D721Med (cell line): ENCODE measurements at regions not wholly inside any gene's neighbourhood (a gene's known extent, or its start where the extent isn't known, plus 50 kb on each side); places are given as distances from the start of the nearest gene placed in this dataset.

Experiments used
- DNase-seq: peaks from one replicate; pipeline ENCODE4 v3.0.0; 2011; ENCODE audit warnings: low spot score; ENCODE audit not compliant: insufficient read length
- FAIRE-seq: peaks from 2 replicates; lab custom pipeline; 2011; peaks lifted over from hg19 to GRCh38; lab: Jason Lieb, UNC
- TF ChIP-seq, protein P1 (sequence below): IDR thresholded peaks from 2 replicates; pipeline ENCODE4 v1.5.1; 2012; ENCODE audit warnings: mild to moderate bottlenecking, control low read depth; ENCODE audit not compliant: insufficient read depth; ENCODE audit errors: missing control alignments

DNA sequence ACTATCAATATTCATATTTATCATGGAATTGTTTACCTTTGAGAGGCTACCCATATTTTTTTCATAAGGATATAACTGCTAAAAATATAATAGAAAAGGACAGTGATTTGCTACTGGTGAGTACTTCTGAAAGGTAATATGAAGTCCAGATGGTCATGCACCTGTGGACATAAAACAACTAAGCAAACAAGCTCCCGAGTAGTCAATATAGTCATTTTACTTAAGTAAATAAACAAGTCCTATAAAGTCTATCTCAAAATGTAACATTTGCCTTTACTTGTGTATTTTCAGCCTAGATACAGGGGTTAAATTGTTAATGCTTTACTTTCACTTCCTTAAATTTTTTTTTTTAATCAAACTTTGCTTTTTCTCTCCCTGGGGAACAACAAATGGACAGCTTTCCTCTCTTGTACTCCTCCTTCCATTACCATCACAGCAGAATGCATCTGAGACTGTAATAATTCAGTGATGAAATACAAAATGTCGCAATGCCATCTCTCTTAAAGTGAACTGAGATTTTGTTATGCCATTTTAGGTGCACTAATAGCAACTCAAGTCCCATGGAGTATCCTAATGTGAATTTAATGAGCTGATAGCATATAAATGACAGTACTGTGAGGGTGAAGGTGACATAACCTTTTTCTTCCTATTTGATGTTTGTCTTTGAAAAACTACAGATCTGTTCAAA is 1325.4 kb upstream of the ZEB2 start:
- no peak for DNase-seq
- TF ChIP-seq, protein P1, sequence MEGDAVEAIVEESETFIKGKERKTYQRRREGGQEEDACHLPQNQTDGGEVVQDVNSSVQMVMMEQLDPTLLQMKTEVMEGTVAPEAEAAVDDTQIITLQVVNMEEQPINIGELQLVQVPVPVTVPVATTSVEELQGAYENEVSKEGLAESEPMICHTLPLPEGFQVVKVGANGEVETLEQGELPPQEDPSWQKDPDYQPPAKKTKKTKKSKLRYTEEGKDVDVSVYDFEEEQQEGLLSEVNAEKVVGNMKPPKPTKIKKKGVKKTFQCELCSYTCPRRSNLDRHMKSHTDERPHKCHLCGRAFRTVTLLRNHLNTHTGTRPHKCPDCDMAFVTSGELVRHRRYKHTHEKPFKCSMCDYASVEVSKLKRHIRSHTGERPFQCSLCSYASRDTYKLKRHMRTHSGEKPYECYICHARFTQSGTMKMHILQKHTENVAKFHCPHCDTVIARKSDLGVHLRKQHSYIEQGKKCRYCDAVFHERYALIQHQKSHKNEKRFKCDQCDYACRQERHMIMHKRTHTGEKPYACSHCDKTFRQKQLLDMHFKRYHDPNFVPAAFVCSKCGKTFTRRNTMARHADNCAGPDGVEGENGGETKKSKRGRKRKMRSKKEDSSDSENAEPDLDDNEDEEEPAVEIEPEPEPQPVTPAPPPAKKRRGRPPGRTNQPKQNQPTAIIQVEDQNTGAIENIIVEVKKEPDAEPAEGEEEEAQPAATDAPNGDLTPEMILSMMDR = no peak

GRCh38 chr2:145841973-145842372 is 1322.1 kb upstream of the ZEB2 start:
- FAIRE-seq = no peak
- TF ChIP-seq, protein P1 = no peak
- no peak for DNase-seq

More for the DNA sequence above, 1325.4 kb upstream of the ZEB2 start:
- FAIRE-seq = no peak

DNA sequence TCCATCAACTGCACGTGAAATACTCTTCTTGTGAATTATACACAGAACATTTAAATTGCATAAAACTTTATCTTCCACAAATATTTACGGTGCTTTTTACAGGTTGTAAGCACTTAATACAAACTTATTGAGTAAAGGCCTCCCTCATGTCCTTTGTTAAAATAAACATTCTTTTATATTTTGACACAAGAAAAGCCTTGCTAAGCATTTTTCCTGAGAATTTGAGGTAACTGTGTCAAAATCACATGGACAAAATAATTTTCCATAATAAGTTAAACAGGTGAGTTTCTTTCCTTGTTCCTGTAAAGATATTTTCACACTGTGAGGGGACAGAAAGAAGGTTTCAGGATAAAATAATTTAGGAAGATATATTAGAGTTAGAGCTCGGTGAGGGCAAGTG is 1317.1 kb upstream of the ZEB2 start:
- no peak for FAIRE-seq
- DNase-seq = no peak
- TF ChIP-seq, protein P1 = no peak

GRCh38 chr2:145835665-145836064 is 1315.7 kb upstream of the ZEB2 start:
- DNase-seq = no peak
- no peak for FAIRE-seq
- TF ChIP-seq, protein P1 = no peak

DNA sequence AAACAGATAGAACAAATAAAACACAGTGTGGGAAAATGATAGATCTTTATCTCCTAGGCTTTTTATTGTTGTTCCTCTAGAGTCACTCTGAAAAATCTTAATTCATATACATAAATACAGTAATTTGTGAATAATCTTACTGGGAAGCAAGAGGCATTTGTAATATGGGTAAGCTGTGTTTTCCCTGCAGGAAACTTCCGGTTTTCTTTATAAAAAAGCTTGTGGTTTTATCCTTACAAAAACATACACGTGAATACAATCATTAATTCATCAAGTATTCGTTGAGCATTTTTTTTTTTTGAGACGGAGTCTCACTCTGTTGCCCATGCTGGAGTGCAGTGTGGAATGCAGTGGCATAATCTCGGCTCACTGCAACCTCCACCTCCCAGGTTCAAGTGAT is 1312.8 kb upstream of the ZEB2 start:
- no peak for DNase-seq
- no peak for FAIRE-seq
- TF ChIP-seq, protein P1 = no peak

DNA sequence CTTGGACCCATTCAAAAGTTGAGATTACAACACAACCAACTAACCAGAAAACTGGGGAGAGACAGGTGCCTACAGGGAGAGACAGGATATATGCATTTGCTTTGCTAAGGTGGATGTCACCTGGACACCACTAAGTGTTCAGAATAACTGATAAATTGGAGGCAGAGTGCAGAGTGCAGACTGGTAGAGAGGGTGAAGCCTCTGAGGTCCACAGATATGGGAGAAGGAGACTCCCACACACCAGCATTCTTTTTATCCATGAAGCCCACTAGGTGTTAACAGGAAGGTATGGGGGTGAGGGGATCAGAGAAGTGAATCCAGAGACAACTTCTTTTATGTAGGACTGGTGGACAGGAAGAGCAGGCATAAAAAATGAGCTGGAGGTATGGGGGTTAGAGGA is 1310.0 kb upstream of the ZEB2 start:
- DNase-seq (no peak), FAIRE-seq (no peak)
- TF ChIP-seq, protein P1 = no peak

DNA sequence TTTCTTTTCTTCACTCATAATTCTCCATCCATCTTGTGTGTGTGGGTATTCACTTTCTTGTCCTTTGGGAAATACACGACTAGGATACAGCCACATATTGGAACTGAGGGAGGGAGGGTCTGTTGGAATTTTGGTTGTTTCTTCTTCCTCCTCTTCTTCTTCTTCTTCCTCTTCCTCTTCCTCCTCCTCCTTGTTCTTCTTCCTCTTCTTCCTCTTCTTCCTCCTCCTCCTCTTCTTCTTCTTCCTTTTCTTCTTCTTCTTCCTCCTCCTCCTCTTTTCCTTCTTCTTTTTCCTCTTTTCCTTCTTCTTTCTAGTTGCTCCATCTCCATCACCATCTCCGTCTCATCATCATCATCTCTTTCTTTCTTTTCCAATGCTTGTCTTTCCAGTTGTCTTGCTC is 1307.3 kb upstream of the ZEB2 start:
- TF ChIP-seq, protein P1 = no peak
- FAIRE-seq = no peak

More for the DNA sequence above, 1307.3 kb upstream of the ZEB2 start:
- DNase-seq = no peak
